ENCODE measurements at regions not wholly inside any gene's neighbourhood (a gene's known extent, or its start where the extent isn't known, plus 50 kb on each side); places are given as distances from the start of the nearest gene placed in this dataset.
"Not testable (repeated sequence)": the region's sequence is repeated elsewhere in the genome, so short reads cannot be mapped to it uniquely, and the experiment has no call there.

DNA sequence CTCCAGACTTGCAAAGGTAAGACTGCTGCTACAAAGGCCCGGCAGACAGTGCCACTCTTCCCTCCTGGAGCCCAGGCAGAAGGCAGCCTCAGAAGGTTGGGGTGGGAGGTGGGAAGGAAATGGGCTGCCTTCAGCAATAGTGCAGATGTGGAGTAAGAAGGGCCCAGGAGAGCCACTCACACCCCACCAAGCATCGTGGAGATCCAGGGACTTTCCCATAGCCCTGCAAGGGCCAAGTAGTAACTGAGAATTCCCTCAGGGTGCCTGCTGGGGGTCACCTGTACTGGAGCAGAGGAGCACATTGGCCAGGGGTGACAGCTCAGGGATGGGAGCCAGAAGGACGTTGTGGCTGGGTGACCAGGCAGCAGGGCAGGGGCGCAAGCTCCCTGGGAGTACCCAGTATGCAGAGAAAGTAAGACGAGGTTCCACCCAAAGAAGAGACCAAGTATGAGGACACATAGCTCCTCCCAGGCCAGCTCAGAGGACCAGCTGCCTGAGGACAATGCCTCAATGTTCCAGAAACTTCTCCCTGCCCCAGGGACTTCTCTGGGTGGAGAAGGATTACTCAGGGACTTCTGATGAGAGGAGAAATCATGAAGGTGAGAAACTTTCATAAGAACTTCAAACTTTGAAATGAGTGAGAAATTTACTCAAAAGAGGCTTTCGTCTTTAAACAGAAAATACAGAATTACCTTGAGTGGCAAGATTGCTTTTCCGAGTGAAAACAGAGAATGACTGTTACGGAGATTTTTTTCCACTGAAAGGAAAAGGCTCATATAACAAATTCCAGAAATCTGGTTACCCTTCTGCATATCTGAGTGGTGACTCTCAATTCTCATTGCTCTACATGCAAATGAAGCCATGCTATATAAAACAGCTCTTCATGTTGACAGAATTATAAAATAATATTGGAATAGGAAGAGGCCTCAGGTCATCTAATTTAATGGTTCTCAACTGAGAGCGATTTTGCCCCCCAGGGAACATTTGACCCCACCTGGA is 87.9 kb upstream of the TRIO start:
- no peak for DNase-seq (ENCODE audit: low read depth in 2 of 2)

DNA sequence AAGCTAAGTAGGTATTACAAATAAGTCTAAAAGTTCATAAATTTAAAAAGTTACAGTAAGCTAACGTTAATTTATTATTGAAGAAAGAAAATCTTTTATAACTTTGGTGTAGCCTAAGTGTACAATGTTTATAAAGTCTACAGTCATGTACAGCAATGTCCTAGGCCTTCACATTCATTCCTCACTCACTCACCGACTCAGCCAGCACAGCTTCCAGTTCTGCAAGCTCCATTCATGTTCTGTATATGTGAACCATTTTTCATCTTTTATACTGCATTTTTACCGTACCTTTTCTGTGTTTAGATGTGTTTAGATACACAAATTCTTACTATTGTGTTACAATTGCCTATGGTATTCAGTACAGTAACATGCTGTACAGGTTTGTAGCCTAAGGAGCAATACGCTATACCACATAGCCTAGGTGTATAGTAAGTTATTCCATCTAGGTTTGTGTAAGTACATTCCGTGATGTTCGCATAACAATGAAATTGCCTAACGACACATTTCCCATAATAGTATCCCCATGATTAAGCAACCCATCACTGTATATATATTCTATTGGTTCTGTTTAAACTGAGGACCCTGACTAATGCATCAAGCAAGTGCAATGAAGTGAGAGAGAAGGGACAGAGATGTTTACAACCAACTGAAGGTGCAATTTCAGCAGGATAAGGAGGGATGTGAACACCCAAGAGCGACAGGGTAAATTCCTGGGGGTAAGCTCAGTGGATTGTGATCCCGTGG is 88.9 kb upstream of the TRIO start:
- DNase-seq (ENCODE audit: low read depth in 2 of 2), result no peak

DNA sequence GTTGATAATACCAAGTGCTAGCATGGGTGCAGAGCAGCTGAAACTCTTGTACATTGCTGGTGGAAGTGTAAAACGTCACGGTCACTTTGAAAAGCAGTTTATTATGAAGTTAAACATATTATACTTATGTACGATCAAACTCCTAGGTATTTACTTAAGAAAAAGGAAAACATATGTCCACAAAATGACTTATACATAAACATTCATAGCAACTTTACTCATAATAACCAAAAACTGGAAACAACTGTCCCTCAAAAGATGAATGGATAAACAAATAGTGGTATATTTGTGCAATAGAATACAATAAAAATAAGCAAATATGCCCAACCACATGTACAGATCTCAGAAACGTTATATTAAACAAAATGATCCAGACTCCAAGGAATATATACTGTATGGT is 92.3 kb upstream of the TRIO start:
- DNase-seq (ENCODE audit: low read depth in 2 of 2), result no peak

DNA sequence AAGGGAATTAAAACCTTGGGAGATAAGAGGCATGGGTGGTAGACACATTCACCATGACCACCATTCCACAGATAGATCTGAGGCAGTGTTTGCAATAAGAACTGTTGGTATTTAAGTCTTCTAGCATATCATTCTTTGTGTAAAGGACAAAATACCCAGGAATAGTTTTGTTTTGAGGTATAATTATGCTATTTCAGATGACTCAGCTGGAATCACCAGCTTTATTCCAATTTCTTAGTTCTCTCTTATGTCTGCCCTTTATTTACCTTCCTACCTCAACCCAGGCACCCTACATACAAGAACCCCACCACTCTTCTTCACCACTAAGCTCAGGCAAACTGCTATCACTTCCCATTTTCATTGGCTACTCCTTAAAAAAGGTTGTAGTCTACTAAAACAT is 94.7 kb upstream of the TRIO start:
- DNase-seq (ENCODE audit: low read depth in 2 of 2), result no peak

DNA sequence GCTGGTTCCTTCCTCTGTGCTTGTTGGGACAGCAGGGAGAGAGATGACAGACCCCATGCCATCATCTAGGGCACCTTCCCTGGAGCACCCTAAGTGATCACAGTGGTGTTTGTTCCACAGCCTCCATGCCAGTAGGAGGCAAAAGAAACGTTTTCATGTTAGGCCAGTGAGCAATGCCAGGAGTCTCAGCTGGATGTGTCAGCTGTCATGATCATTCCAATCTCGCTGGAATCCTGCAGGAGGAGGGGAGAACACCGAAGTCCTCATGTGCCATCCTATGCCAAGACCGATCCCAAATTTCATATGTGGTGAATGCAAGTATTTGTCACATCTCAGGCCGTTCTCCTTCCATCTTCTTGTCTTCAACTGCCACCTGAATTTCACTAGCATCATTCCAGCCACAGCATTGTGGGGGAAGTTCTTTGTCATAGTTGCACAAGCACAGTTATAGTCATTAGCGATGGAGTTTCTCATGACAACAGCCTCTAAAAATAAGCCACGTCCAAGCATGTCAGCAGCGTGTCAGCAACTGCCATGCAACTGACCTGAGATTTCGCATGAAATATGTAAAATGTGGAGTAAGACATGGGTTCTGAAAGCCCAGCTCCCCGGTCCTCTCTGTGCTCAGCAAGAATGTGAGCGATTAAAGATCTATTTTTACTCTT is 97.2 kb upstream of the DNAH5 start:
- no peak for DNase-seq (ENCODE audit: low read depth in 2 of 2)

DNA sequence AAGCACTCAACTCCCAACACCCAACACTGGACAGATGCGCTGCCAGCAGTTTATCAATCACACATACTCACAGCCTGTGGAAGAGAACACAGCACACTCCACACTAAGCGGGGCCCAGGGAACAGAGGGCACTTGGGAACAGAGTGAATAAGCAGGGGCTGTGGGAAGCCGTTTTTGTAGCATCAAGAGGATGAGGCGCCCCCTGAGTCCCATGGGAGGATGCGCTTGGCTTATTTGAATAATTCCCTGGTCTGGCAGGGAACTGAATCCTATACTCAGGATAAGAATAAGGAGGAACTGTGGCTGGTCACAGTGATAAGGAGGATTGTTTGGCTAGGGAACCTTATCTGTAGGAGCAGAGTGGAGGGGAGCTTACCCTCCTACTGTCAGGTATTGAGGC is 96.1 kb upstream of the DNAH5 start:
- DNase-seq (ENCODE audit: low read depth in 2 of 2), result no peak

DNA sequence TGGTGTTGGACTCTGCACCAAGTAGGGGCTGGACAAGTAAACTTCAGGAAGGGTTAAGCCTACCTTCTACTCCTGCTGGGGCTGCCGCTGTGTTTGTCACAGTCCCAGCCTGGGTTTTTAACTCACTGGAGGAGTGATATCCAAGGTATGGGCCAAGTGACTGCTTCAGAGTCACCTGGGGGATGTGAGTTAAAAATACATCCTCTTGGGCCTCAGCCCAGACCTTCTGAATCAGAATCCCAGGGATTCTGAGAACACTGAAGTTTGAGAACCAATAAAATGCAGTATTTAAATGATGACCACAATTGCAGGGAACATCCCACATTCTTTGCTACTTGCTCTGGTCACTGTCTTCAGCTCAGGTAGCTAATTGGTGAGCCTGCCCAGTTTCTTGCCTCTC is 95.1 kb upstream of the DNAH5 start:
- no peak for DNase-seq (ENCODE audit: low read depth in 2 of 2)

DNA sequence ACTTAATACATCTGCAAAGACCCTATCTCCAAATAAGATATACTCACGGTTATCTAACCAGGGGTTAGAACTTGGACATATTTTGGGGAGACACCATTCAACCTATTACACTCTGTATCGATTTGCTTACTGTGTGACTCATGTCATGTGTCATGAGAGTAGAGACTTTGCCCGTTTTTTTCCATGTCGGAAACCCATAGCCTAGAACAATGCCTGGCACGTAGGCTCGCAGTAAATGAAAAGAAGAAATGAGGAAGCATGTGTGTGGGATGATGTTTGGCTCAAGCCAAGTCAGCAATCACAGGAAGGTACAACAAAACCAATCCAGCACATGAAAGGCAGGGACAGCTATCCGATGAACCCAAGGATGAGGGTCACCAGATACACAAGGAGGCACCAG is 94.6 kb upstream of the DNAH5 start:
- DNase-seq (ENCODE audit: low read depth in 2 of 2), result peak; percentile 81 to 88

DNA sequence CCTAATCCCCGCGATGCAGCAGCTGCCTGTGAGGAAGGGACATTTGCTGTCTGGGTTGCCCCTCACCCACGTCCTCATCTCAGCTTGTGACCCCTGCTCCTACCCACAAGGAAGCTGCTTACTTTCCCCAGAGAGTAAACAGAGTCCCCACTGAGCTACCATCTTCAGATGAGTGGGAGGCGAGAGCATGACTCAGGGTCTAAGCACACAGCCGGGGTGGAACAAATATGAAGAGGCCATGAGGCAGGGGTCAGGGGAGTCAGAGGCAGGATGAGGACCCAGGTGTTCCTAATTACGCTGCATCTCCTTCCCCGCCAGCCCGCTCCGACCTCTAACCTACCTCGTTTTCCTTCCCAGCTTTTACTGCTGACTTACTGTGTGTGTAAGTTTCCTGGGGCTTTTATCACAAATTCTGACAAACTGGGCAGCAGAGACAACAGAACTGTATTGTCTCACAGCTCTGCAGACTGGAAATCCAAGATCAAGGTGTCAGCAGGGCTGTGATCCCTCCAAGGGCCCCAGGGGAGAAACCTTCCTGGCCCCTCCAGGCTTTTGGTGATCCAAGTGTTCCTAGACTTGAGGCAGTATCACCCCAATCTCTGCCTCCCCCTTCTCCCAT is 94.0 kb upstream of the DNAH5 start:
- peak in 1 of 2 donors; percentile 71 for DNase-seq (ENCODE audit: low read depth in 2 of 2)

DNA sequence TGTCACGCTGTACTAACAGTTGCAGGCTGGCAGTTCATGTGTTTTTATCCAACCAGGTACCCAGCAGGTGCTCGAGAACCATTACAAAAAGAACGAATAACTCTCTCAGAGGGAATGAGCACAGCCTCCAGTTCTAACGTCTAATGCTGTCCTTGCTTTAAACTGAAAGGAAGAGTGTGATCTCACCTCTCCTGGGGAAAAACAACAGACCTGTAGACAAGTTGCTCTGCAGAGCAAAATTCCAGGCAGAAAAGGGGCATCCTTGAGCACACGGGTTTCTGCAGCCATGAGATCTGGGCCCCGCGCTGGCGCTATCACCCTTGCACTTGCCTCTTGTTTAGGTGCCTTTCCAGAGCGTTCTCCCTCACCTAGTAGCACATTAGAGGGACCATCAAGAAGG is 92.5 kb upstream of the DNAH5 start:
- DNase-seq (ENCODE audit: low read depth in 2 of 2), result peak in 1 of 2 donors; percentile 48

DNA sequence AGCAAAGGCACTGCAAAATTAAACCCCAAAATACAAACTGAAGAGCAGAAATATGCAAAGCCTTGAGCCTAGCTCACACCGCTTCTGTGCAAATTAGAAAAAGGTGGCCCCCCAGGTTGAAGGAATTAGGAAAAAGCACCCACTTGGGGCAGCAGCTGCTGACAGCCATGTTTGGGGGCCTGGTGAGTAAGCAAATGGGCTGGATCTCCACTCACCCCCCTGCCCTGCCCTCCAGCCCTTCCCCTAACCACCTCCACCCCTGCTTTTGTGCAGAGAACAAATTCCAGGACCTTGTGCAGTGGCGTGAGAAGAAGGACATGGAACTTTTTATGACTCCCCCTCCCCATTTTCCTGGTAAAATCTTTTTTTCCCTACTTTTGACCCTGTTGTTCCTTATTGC is 92.0 kb upstream of the DNAH5 start:
- DNase-seq (ENCODE audit: low read depth in 2 of 2), result peak in 1 of 2 donors; percentile 38

DNA sequence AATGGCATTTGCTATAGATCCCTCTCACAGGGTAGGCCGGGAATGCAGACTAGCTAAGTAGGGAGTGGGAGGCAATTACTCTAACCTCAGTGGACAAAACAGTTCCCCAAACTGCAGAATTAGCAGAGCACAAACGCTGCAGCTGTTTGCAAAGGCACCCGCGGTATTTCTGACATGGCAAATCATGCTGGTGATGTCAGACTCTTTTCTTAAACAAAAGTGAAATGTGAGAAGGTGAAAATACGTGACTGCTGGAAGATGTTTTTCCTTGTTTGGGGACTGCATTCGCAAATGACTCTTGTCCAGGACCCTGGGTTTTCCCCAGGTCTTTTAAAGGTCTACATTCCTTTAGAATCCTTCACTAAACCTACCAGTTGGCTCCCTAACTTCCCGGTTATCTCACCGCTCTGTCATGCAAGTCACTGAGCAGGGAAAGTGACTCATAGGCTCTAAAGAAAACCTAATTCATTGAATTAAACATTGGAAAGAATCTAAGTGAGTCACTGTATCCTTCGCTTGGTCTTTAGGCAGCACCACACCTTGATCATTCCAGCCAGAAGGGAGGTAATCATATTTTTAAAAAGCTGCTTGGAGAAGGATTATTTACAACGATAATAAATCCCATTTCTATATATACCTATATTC is 91.5 kb upstream of the DNAH5 start:
- peak; percentile 61 to 96 for DNase-seq (ENCODE audit: low read depth in 2 of 2)

DNA sequence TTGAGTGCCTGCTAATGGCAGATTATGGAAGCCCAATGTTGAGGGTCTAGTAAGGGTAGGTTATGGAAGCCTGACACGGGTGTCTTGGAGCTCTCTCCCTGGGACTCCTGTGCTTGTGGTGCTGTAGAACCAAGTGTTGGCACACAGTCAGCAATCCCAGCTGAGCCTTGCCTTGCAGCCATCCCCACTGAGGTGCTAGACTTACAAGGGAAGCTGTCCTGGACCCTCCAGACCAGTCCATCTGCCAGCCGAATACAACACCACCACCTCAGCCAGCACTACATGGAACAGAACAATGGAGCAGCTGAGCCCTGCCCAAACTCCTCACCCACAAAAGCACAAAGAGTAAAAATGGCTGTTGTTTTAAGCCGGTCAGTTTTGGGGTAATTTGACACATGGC is 90.5 kb upstream of the DNAH5 start:
- peak in 1 of 2 donors; percentile 23 for DNase-seq (ENCODE audit: low read depth in 2 of 2)

DNA sequence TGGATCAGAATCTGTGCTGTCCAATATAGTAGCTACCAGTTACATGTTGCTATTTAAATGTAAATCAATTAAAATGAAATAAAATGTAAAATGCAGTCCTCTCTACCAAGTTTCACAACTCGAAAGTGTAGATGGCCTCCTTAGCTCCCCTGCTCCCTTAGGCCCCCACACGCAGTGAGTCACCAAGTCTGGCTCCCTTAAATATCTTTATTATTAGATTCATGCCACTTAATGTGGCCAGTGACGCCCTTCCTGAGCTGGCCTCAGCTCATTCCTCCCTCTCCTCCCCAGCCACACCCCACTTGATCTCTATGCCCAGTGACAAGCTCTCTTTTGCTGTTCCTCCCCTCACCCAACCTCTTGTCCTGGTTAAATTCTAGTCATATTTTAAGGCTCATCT is 88.4 kb upstream of the DNAH5 start:
- DNase-seq (ENCODE audit: low read depth in 2 of 2), result peak in 1 of 2 donors; percentile 29

DNA sequence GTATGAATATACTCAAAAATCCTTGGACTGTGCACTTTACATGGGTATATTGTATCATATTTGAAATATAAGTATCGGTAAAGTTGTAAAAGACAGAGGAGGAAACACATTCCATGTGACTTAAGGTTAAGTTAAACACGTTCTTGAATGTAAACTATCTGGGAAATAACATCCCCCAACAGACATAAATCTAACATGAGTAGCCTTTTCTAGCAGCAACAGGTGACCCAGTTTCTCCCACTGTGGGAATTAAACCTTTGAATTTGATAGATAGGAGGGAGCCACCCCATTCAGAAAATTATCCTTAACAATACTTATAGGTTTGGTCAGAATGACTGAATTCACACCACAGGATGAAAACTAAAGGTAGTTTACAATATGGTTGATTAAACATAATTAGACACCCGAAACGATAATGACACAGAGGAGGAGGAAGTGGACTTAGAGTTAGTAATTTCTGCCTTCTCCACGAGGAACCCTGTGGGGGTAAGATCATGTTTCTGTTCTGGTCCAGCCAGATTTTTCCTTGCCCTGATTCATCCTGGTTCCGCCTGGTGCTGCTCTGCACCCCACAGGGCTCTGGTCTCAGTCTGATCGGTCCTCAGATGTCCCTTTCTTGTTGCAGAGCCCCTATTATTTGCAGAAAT is 84.6 kb upstream of the DNAH5 start:
- no peak for DNase-seq (ENCODE audit: low read depth in 2 of 2)

DNA sequence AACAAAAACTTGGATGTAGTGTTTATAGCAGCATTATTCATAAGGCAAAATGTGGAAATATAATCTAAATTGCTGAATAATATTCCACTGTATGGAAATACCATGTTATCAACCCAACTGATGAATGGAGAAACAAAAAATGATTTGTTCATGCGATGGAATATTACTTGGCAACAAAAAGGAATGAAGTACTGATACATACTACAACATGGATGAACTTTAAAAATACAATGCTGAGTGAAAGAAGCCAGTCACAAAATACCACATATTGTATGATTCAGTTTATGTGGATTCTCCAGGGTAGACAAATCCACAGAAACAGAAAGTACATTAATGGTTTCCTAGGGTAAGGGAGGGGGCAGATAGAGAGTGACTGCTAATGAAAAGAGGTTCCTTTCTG is 83.7 kb upstream of the DNAH5 start:
- DNase-seq (ENCODE audit: low read depth in 2 of 2), result no peak

DNA sequence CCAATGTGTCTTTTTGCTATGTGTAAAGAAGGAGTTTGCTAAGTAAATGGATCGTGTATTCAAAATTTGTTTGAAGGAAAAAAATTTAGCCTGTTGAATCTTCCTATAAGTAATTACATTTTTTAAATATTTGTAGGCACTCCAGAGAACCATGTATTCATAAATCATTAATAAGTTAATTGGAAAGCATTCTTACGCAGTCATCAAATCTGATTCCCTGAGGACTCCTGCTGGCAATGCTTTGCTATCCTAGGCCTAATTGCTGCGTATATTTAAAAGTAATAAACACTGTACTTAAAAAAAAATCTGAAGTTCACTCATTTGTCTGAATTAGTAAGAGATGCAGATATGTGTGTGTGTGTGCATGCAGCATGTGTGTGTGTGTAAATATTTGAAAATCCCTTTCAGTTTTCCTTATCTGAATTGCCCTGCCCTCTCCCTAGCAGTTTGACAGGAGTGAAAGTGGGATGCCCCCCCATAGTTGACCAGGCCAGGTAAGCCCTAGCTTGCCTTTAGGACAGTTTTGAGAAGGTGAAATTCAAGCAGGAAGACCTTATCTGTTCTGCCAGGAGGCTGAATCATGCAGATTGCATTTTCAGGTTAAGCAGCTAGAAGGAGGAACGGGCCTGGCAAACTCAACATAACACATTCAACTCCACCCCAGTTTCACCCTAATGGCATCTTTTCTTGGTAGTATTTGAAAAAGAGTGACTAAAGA is 81.2 kb upstream of the DNAH5 start:
- no peak for DNase-seq (ENCODE audit: low read depth in 2 of 2)

DNA sequence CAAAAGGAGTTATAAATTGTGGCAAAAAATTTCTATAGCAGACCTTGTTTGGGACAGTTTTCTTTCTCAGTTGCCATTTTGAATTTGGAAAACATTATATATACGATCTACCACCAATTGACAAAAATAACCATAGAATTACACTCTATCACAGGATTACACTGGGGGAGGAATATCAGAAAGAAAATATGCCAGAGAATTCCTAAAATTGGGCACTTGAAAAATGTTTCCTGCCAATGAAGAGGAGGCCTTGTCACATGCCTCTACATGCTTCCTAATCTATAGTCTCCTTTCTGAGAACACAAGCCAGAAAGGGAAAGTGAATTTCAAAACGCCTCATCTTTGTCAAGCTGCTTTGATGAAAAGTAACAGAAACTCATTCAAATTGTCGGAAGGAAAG is 78.5 kb upstream of the DNAH5 start:
- no peak for DNase-seq (ENCODE audit: low read depth in 2 of 2)

DNA sequence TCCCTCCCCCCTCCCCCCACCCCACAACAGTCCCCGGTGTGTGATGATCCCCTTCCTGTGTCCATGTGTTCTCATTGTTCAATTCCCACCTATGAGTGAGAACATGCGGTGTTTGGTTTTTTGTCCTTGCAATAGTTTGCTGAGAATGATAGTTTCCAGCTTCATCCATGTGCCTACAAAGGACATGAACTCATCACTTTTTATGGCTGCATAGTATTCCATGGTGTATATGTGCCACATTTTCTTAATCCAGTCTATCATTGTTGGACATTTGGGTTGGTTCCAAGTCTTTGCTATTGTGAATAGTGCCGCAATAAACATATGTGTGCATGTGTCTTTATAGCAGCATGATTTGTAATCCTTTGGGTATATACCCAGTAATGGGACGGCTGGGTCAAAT is 76.5 kb upstream of the DNAH5 start:
- not testable (repeated sequence) for DNase-seq (ENCODE audit: low read depth in 2 of 2)

DNA sequence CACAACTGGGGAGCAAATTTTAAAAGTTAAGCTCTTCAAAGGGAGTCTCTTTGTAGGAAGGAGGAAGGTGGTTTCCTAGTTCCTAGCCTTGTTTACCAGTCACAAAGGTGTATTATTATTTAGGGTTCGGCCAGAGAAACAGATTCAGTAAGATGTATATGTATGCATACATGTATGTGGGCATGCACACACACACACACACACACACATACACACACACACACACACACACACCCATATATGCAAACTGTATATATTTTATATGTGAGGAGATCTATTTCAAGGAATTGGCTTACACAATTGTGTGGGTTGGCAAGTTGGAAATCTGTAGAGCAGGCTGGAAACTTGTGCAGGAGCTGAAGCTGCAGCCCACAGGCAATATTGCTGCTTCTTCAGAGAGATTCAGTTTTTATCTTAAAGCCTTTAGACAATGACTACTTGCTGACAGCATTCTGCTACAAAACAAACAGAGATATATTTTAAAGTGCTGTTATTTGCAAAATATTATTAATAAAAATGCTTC is 75.3 kb upstream of the DNAH5 start:
- no peak for DNase-seq (ENCODE audit: low read depth in 2 of 2)
